HG03439 (cell line): ENCODE measurements at regions not wholly inside any gene's neighbourhood (a gene's known extent, or its start where the extent isn't known, plus 50 kb on each side); places are given as distances from the start of the nearest gene placed in this dataset.

Experiments
- ATAC-seq: cut with Tn5 transposase; IDR thresholded peaks from one replicate; pipeline ENCODE4 v1.9.1; 2021; ENCODE audit warnings: mild to moderate bottlenecking, moderate library complexity; ENCODE audit not compliant: unreplicated experiment

DNA sequence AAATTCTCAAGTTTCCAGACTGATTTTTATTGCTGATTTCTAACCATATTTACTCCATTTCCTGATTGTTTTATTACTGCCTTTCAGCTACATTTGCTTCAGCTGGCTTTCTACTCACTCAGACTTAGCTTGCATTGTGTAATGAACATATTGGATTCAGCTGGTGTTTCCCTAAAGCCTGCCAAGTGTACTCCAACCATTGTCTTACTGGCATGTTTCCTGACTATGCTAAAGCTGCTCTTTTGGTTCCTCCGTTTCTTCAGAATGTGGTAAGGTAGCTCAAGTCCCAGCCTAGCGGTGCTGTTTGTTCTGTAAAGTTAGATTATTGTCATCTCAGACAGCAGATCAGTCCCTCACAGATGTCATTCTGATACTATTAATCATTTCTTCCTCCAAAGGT lies 53.1 kb upstream of the GLRA2 start:
- no peak for ATAC-seq

DNA sequence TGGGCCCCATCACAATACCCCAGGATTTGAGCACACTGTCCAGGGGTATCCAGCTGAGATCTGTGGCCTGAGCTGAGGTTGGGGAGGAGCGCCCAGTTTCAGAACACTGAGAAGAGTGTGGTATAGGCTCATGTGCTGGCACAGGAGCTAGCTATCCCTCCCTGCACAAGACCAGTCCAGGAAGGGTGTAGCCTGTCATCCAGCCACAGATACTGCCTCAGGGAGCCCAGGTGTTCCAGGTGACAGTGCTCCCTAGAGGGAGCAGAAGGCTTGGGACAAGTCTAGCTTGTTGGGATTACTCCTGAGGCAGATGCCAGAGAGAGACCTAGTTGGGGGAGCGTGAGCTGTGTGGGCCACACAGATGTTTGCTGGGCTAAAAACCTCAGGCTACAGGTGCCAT lies 79.6 kb upstream of the GLRA2 start:
- ATAC-seq, result no peak

GRCh38 chrX:14448406-14448805 lies 80.9 kb upstream of the GLRA2 start:
- ATAC-seq, result no peak

DNA sequence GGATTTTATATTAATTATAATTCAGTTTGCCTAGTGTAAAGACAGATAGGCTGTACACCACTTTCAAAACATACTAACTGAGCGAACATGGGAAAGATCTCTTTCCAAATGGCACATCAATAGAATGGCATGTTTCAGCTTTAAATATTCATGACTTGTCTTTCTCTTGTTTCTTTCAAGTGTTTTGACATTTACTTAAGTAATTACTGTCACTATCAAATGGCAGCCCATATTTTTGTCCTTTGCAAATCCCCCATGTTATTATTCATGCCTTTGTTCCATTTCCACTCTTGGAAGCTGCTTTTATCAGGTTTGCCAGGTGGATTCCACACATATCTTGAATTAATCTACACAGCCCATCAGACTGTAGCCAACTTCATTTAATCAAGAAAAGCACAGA lies 89.2 kb upstream of the GLRA2 start:
- ATAC-seq, result no peak

DNA sequence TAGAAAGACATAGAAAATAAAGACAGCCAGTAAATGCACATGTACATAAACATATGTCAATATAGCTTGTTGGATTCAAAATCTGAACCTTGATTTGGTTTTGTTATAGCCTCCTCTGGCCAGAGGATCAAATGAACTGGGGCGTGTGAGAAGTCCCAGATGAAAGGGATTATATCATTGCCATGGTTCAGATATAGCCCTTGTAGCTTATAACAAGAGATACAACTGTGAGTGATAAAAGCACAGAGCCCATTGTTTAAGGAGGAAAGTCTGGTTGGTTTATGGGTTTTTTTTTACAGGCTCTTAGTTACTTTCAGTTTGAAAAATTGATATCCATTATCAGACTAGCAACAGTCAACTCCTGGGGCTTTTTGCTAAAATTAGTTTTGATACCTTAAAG lies 101.7 kb upstream of the GLRA2 start:
- ATAC-seq, result no peak

DNA sequence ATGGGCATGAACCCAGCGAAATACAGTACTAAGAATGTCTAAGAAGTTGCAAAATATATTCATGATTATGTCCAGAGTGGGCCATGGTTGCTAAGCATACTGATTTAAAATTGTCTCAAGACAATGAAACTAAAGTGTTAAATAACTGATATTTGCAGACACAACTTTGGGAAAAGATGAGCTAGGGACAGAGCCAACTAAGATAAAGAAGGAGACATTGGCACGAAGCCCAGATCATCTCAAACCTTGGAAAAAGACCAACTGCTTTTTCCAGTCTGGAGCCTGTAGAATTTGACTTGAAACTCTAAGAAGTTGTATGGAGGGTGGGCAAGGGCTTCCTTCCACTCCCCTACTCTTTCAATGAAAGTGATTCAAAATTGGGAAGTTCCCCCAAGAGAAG lies 108.5 kb upstream of the GLRA2 start:
- ATAC-seq, result no peak

- no peak for ATAC-seq
Measured at GRCh38 chrX:14412686-14413085, 116.7 kb upstream of the GLRA2 start.

DNA sequence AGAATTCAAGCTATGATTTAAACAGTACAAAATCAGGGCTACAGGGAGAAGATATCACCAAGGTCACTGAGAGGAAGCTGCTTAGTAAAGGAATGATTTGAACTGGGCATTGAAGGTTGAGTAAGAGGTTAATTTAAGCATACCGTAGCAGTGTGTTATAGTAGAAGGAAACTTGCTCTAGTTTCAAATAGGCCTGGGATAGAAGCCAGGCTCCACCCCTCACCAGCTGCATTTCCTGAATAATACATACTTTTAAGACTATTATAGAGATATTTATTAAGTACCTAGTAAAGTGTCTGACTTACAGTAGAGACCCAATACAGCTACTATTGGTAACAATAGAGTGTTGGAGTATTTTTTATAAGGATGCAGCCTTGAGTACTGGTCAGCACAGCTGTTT lies 118.0 kb upstream of the GLRA2 start:
- no peak for ATAC-seq

GRCh38 chrX:14409341-14409740 lies 120.0 kb upstream of the GLRA2 start:
- ATAC-seq, result no peak

- no peak for ATAC-seq
Measured at GRCh38 chrX:14406225-14406624, 123.1 kb upstream of the GLRA2 start.

- no peak for ATAC-seq
Measured at GRCh38 chrX:14398725-14399124, 130.6 kb upstream of the GLRA2 start.

- no peak for ATAC-seq
Measured at GRCh38 chrX:14389682-14390081, 139.7 kb upstream of the GLRA2 start.

GRCh38 chrX:14386981-14387380 lies 142.4 kb upstream of the GLRA2 start:
- ATAC-seq, result no peak

DNA sequence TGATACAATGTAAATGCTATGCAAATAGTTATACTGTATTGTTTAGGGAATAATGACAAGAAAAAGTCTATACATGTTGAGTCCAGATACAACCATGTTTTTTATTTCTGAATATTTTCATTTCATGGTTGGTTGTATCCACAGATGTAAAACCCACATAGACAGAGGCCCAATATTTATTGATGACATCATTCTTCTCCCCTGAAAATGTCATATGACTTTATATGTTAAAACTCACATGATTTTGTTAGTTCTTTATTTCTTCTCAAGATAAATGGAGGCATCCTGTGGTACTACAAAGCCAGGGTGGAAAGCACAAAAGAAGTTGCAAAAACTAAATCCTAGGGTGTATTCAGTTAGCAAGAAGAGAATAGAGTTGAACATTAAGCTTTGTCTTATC lies 149.3 kb upstream of the GLRA2 start:
- ATAC-seq, result no peak

DNA sequence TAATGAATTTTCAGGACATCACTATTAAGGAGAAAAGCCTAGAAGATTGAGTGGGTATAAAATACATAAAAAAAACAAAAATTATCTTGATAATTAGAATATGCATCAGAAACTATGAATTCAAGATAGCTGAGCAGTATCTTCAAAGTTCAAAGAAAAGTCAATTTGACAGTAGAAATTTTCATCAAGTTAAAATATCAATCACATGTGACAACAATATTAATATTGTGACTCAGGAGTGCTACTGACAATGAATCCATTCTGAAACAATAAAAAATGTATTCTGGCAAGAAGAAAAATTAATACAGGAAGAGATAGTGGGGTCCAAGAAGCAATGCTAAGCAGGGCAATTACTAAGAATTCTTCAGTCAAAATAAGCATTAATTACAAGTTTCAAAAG lies 151.9 kb upstream of the GLRA2 start:
- no peak for ATAC-seq

GRCh38 chrX:14363728-14364127 lies 165.6 kb upstream of the GLRA2 start:
- ATAC-seq, result no peak

DNA sequence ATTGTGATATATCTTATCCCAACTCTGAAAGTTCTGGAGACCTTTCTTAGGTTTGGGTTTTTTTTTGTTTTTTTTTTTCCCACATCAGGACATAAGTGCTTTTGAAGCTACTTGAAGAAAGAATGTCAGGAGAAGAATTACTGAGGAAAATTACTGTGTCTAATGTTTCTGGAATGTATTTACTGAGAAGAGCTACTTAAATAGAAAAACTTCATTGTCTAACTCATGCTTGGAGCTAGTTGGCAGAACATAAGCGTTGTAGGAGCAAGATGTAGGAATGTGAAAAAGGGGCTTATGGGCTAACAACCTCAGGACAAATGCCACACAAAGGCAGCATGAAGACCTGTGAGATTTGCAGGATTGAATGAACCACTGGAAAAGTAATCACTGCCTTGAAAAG lies 166.6 kb upstream of the GLRA2 start:
- ATAC-seq, result no peak

GRCh38 chrX:14361435-14361834 lies 167.9 kb upstream of the GLRA2 start:
- ATAC-seq, result no peak

DNA sequence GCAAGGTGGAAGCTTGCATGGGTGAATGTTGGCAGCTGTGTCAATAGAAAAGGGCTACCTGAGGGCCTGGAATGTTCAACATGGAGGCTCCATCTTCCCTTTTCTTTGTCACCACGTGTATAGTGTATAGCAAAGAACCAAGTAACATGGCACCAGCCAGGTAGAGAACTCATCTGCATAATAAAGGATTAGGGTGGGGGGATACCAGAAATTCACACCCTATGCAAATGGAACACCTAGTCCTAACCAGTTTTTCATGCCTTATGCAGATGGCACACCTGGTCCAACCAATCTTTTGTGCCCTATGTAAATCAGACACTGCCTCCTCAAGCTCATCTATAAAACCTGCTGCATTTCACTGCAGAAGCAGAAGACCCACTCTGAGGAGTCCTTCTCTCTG lies 169.6 kb upstream of the GLRA2 start:
- no peak for ATAC-seq

DNA sequence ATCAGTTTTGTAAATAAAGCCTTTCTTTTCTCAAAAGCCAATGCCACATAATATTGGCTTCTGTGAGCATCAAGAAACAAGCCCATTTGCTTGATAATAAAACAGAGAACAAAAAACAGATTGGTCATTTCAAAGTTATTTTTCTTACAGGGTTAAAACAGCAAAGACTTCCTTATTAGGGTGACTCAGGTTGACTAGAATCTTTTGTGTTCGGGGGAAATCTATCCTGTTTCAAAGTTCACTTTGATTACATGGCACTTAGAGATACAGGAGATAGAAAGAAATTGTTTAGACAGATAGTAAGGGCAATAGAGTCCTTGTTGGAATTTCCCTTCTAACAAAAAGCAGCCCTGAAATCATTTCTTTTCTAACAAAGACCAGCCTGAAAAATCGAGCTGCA lies 170.0 kb upstream of the GLRA2 start:
- no peak for ATAC-seq

GRCh38 chrX:14357314-14357713 lies 172.0 kb upstream of the GLRA2 start:
- ATAC-seq, result no peak

GRCh38 chrX:14356401-14356800 lies 172.9 kb upstream of the GLRA2 start:
- no peak for ATAC-seq

DNA sequence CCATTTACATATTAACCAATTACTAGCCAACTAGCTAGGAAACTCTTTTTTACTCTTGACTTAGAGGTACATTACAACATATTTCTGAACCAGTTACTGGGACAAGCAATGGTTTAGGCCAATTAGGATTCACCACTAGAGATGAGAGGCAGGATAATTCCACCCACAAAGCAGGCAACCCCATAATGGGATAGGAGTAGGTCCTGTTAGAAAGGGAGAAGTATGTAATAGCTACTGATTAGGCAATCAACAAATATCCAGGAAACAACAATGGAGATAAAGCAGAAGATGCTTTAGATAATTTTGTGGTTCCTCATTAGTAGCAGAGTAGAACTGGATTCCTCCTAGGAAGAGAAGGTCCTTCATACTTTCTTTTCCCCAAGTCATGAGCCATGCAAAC lies 173.8 kb upstream of the GLRA2 start:
- ATAC-seq, result no peak

- ATAC-seq, result no peak
Measured at GRCh38 chrX:14354521-14354920, 174.8 kb upstream of the GLRA2 start.
